ENCODE measurements at regions not wholly inside any gene's neighbourhood (a gene's known extent, or its start where the extent isn't known, plus 50 kb on each side); places are given as distances from the start of the nearest gene placed in this dataset.

DNA sequence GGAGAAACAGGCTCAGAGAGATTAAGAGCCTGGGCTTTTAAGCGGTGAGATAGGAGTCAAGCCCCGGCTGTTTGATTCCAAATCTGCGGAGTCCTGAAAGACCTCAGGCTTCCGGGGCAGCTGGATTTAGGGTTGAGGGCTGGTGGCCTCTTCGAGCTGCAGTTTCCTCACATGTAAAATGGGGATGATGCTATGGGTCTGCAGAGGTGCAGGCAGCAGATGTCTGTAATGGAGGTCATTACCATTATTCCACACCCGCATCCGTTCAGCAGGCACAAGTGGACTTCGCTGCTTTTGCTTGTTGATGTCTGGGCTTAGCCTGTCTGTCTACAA, 175.6 kb upstream of the HS6ST1 start:
- no peak for DNase-seq (ENCODE audit: low spot score)

DNA sequence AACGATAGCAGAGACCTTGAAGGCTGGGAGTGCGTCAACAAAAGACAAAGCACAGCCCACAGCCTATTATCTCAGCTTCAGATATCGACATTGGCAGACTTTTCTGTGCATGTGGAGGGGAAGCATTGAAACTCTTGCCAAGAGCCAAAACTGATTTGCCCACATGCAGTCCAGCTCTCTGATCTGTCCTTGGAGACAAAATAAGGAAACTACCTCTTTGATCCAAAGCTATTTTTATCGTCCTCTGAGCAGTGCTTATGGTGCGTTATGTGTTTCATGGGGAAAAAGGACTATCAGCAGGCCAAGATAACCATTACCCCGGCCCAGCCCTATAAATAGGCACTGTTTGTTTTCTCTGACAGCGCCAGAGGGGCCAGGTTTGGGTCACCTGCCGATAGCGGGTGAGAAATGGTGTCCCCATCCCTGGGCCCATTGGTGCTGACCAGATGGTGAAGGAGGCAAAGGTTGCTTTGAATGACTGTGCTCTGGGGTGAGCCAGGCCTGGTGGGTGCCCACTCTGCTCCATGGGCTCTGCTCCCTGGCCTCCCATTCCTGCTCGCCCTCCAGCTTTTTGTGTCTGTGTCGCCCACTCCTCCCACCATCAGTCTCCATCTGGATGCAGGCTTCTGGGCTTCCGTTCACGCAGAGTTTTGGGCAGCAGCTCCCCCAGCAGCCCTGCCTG, 176.1 kb upstream of the HS6ST1 start:
- no peak for DNase-seq (ENCODE audit: low spot score)

DNA sequence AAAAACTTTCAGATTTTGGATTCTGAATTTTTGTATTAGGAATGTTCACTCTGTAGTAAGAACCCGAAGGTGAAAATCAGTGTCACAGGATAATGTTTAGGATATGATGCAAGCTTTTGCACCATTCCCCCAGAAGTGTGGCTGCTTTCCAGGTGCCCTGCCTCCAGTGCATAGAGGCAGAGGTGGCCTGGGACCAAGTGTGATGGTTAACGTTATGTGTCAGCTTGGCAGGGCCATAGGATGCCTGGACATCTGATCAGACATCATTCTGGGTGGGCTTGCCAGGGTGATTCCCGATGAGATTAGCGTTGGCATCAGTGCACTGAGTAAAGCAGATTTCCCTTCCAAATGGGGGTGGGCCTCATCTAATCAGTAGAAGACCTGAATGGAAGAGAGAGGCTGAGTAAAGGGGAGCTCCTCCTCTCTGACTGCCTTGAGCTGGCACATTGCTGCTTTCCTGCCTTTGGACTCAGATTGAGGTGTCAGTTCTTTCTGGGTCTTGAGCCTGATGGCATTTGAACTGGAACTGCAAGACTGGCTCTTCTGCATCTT, 177.4 kb upstream of the HS6ST1 start:
- no peak for DNase-seq (ENCODE audit: low spot score)

DNA sequence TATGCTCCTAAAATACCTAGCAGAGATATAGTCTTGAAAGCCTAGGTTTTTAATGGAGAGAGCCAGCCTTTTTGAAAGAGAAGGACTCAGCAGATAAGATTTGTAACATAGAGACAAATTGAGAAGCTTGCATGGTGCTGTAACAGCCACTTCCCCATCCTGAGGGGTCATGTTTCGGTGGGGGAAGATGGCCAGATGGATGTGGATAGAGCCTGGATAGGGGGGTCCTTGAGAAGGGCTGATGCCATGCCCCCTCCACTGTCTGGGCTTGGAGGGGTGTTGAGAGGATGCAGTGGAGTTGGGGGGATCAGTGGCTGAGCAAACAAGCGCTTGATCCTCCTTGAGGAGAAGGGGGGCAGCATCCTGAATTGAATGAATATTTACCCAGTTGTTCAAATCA, 178.0 kb upstream of the HS6ST1 start:
- DNase-seq (ENCODE audit: low spot score), result no peak

DNA sequence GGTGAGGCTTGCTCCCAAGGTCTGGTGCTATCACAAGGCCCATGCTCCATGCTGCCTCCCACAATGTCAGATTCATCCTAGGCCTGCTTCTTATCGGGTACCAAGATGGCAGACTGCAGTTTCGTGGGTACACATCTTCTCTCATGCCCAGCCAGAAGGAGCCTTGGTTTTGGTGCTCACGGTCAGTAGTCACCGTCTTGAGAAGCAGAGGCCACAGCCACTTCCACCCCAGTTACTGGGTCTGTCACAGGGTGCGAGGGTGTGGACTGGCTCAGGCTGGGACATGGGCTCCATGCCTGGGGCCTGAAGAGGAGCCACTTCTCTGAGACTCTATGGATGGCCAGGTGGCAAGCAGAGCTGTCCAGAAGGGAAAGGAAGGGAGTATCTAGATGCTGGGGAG, 178.8 kb upstream of the HS6ST1 start:
- no peak for DNase-seq (ENCODE audit: low spot score)

DNA sequence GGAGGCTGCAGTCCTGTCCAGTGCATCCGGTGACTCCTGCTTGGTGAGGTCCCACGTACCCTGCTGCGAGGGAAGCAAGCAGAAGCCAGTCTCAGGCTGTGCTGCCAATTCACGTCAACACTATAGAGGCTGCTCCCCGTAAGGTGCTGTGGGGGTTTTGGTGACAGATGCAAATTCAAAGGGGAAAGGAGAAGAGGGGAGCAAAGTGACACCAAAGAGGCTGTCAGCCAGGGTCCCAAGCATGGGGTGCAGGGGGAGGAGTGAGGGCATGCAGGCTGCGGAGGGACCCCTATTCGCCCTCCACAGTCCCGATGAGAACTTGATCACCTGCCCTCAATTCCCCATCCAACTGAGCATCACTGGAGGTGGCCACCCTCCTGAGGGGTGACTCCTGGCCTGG, 179.4 kb upstream of the HS6ST1 start:
- DNase-seq (ENCODE audit: low spot score), result no peak

DNA sequence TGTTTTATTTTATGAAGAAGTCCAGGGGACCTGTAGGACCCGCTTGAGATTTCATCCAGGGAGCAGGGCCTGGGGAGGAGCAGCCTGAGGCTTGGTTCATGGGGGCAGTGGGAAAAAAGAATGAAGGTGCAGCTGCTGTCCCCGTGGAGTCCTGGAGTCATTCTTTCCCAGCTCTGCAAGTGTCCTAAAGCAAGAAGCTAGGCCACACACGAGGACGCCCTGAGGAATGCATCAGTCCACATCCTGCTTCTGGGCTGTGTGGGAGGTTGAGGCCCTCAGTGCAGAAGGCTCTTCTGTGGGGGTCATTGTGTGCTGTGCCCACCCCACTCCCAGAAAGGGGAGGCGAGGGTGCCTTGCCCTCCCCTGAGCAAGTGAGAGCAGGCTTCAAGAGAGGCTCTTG, 179.9 kb upstream of the HS6ST1 start:
- DNase-seq (ENCODE audit: low spot score), result no peak

DNA sequence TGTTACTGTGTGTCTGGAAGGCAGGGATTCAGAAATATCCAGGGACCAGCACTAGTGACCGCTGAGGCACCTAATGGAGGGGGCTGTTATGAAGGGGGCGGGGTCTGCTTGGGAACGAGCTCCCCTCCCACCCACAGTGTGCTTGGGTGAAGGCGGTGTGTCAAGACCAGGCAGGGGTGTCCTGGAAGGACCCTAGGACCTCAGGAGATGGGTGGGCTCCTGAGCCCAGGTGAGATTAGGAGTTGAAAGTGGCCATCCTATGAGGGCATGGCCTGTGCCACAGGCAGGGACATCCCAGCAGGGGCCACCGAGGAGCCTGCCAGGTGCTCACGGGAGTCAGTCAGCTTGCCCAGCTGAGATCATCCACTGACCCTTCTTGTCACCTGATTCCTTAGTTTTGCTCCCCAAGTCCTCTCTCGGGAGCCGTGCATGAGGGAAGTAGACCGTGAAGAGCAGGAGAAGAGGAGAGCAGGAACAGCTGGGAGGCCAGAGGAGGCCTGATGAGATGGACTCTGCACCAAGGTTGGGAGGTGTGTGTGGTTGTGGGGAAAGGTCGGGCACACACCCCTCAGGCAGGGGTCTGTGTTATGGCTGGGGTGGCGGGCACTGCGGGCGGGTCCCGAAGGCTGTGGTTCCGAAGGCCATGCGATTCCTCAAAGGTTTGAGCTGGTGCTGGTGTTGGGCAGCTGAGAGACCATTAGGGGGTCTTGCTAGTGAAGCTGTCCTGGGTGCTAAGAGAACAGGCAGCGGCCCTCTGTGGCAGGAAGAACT, 180.9 kb upstream of the HS6ST1 start:
- DNase-seq (ENCODE audit: low spot score), result no peak

DNA sequence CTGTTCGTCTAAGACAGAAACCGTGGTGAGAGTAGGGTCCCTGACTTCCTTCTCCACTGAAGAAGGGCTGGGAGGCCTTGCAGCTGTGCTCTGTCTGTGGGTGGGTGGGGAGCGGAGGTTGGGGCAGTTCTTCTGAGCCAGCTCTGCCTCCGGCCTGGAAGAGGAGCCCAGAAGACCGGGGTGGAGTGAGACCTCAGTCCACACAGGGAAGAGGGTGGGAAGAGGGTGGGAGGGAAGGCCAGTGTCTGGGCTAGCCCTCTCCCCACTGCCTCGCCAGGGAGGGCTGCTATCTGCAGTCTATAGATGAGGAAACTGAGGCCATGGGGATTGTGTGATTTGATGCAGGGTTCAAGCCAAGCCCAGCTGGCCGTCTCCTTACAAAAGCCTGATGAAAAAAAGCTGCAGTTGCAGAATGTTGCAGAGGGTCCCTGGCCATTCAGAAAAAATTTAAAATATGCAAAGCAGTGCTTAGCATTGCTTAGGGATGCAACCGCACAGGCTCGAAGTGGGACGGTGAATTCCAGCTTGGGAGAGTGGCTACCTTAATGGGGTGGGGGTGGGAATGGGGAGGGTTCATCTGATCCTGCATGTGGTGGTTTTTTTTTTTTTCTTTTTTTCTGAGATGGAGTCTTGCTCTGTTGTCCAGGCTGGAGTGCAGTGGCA, 181.6 kb upstream of the HS6ST1 start:
- DNase-seq (ENCODE audit: low spot score), result no peak

DNA sequence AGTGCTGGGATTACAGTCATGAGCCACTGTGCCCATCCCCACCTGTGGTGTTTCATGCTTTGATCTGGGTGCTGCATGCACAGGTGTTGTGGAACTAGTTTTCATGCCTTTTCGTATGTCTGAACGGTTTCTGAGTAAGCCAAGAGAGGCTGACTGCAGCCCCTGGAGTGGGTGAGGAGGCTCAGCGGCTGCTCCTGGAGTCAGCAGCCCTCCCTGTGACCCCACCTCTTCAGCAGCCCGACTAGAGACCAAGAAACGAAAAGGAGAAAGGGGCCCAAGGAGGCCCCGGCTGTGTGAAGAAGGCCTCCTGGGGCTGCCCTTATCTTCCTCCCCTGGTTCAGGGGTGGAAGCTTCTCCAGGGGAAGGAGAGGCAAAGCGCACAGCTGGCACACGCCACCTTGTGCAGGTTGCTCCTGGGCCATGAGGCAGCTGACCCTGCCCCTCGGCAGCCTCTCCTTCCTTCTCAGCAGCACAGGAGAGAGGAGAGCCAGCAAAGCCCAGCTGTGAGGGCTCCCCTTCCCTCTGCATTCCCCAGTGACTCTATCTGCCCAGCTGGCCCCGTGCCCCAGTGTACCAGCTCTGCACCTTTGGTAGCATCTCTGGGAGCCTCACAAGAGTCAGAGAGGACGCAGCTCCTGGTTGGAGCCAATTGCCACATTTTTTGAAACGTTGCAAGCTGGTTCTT, 182.5 kb upstream of the HS6ST1 start:
- no peak for DNase-seq (ENCODE audit: low spot score)

DNA sequence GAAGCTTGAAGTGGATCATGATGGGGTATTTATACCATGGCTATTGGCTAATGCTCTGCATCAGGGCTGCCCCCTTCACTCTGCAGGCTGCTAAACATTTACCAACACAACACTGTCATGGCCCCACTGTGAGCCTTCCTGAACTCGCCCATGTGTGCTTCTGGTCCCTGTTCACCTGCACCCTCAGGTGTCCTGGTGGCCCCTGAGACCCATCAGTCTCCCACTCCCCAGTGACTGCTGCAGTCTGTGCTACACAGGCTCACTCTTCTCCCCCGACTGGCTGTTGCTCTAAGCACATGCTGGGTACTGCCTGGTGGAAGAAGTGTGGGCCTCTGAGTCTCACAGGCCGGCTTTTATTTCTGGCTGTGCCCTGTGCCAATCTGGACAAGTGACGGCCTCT, 183.0 kb upstream of the HS6ST1 start:
- no peak for DNase-seq (ENCODE audit: low spot score)

DNA sequence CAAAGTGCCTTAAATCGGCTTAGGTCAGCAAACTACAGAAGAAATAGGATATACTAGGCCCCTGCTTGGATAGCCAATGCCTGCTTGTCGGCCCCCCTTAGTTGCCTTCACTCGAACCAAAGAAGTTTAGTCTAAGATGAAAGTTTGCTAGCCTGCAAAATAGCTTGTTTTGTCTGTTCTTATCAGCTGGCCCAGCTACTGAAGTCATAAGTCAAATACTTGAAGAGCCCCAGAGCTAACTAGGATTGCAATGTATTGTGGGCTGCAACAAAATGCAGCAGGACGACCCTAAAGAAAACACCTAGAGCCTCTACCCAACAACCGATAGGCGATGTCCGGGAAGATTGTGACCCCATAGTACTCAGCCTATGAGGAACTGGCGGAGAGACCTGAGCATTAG, 183.5 kb upstream of the HS6ST1 start:
- no peak for DNase-seq (ENCODE audit: low spot score)

DNA sequence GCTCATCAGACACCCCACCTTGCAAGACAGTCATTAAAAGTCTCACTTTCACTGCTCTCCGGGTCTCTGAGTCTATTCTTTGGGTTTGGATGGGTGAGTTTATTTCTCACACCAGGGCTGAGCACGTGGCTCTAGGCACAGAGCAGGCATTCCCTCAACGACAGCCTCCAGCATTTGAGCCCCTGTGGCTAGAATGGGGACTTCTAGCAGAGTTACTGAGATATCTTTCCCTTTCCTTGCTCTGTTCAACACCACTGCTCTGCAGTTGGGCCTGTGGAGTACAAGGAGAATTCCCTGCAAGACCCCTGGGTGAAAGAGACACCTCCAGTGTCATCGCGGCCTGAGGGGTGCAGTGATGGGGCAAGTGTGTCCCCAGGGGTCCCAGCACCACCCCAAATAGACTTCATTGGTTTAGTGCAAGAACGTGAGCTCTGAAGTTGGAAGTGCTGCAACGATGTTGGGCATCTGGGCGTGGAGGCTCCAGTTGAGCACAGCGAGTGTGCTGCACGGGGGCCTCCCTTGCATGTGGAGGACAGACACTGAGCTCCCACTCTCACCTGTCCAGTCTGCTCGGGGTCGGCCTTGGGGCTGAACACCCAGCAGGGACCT, 184.1 kb upstream of the HS6ST1 start:
- no peak for DNase-seq (ENCODE audit: low spot score)

DNA sequence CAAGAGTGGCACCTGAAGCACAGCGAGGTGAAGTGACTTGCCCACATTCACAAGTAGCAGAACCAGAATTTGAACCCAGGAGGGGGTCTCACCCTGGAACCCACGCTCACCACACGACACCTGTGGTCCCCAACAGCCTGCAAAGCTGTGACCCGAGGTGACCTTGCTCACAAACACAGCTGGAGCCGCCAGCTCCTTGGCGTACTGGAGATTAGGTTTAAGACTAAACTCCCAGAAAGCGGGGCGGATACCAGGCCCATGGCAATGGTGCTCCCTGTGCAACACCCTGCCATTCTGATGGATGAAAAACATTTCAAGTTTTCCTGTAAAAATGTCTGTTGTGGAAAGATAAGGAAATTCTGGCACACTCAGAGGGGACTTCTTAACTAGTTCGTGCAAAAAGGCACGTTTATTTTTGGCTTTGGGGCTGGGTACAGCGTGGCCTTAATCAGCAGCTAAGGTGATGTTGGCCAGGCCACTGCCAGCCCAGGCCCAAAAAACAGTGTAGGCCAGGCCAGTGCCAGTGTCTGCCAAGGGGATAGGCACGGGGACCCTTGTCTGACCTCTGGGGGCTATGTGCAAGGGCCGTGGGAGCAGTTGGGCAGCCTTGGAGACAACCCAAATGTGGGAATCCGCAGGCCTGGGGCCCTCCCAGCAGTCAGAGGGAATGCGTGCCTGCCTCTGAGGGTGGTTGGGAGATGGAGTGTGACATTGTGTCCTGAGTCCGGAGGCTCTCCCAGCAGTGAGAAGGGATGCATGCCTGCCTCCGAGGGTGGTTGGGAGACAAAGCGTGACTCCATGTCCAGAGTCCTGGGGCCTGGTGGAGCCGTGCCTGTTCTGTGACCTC, 185.0 kb upstream of the HS6ST1 start:
- DNase-seq (ENCODE audit: low spot score), result no peak

DNA sequence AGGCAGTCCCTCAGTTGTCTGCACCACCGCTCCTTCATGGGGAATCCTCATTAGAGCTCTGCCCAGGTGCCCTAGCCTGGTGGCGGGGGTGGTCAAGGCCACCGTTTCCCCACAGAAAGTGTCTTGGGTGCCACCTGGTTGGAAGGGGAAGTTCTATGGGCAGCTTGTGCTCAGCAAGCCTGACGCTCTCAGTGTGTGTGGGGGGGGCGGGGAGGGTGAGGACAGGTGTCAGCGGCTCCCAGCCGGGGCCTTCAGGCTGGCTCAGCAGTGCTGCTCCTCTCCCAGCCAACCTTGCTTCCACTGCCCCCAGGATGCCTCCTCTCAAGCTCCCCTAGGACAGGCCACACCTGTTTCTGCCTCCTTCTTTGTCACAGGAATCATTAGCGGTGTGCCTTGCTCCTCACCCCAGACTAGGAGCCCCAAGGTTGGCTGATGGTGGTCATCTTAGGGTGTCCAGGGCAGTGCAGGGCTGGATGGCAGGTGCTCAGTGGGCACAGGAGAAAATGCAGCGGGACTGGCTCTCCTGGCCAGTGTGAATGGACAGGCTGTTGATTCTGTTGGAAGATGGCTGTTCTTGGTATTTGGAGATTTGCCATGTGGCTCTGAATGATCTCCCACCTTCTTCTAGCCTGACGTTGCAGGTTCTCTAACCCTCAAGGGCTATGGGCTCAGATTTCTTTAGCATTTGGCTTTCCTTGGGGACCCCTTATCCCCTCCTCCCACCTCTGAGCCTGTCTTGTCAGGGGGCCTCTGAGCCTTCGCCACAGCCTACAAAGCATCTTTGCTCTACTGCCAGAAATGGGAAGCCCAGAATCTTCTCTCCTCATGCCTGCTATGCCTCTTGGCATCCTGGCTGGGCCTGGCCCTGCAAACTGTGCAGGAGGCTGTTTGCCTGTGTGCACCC, 185.8 kb upstream of the HS6ST1 start:
- DNase-seq (ENCODE audit: low spot score), result no peak

DNA sequence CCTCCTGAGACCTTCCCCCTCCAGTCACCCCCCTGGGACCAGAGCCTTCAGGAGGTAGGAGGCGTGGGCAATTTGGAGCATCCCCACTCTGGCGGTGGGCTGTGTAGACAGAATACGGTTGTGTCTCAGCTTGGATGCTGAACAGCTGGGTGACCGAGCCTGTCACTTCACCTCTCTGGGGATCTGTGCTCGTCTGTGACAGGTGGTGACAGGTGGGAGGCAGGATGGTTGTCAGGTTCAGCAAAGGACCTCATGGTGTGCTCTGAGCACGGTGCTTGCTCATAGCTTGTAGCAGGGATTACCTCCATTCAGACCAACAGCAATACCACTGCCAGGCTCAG, 186.5 kb upstream of the HS6ST1 start:
- DNase-seq (ENCODE audit: low spot score), result no peak

DNA sequence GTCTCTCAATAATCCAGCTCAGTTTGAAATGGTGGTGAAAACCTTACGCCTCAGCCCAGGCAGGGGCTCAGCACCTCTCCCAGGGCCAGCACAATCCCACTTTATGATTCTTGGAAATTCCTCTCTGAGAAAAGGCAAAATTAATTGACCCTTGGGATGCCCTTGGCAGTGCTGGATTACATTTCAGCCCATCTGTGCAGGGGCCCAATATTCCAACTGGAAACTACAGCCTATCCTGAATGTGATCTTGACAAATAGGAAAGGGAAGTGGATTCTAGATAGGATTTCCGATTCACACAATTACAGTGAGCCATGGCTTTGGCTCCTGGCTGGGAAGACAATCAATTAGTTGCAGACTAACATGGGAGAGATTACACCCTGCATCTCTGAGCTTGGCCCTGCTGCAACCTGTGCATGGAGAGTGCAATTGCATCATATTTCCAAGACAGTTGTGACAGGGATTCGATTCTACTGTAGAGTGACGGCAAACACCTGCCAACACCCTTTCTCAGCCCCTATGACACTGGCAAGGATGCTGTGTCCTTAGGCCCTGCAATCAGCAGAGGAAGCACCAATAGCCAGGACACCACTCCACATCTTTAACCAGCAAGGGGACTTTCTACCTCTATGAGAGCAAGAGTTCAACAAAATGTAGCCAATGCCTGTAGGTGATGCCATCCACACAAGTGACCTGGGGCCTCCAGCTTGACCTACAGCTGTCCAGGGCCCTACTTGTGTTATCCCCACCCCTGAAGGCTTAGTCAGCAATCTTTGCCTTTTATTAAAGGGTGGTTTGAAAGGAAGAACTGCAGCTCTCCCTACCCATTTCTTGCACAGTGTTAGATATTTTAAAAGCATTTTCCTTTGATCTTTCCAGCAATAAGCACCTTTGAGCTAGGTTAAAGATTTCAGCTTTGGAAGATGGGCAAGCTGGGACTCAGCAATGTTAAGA, 187.2 kb upstream of the HS6ST1 start:
- DNase-seq (ENCODE audit: low spot score), result no peak

DNA sequence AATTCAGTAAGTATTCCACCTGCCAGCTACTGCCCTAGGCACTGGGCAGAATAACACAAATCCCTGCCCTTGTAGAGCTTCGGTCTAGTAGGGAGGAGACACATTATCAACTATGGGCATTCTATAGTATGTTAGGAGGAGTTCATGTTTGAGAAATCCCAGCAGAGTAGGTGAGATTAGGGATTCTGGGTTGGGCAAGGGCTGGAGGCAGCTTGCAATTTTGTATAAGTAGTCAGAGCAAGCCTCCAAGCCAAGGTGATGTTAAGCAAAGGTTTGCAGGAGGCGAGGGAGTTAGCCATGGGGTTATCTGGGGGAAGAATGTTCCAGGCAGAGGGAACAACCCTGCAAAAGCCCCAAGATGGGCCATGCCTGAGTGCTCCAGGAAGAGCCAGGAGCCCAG, 187.9 kb upstream of the HS6ST1 start:
- no peak for DNase-seq (ENCODE audit: low spot score)
